Cerebellar nuclear complex (tissue), 1 donor: ENCODE measurements at regions not wholly inside any gene's neighbourhood (a gene's known extent, or its start where the extent isn't known, plus 50 kb on each side); places are given as distances from the start of the nearest gene placed in this dataset.
A peak's percentile ranks its signal among the peaks of the same experiment; 100 is the strongest.
"Not testable (repeated sequence)": the region's sequence is repeated elsewhere in the genome, so short reads cannot be mapped to it uniquely, and the experiment has no call there.

Experiments used
- DNase-seq, 2 experiments: peaks; one replicate each; lab custom pipeline; 2025; lab: John Stamatoyannopoulos, UW

DNA sequence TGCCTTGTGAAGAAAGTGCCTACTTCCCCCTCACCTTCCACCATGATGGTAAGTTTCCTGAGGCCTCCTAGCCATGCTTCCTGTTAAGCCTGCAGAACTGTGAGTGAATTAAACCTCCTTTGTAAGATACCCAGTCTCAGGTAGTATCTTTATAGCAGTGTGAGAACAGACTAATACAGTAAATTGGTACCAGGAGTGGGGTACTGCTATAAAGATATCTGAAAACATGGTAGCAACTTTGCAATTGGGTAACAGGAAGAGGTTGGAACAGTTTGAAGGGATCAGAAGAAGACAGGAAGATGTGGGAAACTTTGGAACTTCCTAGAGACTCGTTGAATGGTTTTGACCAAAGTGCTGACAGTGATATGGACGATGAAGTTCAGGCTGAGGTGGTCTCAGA is 550.3 kb upstream of the ADAMTS5 start:
- DNase-seq, result not testable (repeated sequence)

DNA sequence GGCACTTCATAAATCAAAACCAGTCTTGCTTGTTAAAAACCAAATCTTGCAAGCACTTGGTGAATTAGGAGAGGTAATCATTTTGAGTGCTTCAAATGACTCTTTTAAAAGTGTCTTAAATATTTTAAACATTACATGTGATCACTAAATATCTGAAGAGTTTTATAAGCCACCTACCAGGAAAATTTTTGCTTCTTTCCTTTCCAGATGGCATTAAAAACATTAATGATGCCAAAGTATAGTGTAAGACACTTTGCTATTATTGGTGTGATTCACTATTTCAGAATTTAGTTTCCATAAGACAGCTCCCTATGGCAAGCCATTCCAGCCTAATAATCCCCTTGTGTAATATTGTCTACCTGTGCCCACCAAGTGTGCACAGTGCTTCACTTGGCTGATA is 548.8 kb upstream of the ADAMTS5 start:
- DNase-seq, result no peak

DNA sequence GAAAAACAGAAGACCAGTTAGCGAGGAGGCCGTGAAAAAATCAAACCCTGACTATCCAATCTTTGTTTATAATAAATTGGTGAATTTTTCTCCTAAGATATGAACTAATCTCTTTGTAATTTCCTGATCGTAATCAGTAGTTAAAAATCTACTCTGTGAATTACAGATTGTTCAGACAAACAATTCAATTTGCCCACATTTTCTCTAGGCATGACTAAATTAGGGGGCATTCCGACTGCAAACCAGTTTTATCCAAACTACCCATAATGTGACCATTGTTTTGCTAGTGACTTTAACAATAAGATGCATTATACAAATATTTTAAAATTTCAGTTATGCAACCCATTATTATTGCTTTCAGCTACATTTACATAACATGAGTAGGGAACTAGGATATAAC is 546.9 kb upstream of the ADAMTS5 start:
- no peak for DNase-seq

DNA sequence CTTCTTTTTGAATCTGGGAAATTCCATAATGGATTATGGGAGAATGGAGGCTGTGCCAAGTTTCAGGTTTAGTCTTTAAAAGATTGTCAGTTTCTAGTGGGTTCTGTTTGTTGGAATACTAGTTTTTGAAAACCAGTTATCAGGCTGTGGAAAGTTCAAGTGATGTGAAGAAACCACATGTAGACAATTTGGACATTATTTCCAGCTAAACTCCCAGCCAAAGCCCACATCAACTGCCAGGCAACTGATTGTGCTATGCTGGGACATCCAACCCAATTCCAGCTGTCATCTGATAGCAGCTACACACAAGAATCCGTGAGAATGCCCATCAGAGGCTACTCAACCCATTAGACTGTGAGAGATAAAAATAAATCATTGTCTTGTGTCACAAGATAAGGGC is 546.1 kb upstream of the ADAMTS5 start:
- DNase-seq, result no peak

DNA sequence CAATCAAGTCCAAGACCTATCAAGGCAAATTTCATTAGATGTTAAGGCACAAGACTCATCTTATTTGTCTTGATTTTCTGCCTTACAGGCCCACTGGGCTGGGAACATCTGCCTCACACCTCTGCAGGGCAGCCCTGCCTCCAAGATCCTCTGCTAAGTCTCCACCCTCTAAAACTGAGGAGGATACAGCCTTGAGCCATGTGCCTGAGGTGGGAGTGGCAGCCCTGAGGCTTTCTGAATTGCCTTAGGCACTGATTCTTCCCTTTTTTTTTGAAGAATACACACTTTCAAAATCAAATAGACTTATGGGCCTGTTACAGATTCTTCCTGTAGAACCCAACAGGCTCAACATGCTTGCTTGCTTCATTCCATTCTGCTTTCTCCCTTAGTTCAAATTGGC is 544.3 kb upstream of the ADAMTS5 start:
- no peak for DNase-seq

DNA sequence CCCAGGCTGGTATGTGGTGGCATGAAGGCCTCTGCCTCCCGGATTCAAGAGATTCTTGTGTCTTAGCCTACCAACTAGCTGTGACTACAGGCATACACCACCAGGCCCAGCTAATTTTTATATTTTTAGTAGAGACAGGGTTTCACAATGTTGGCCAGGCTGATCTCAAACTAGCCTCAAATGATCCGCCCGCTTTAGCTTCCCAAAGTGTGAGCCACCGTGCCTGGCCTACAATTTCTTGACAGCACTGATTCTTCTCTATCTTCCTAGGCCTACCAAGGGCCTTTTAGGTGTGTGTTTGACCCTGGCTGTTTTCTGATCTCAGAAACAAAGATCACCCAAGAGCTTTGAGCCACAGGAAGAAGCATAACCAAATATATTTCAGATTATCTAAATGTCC is 540.8 kb upstream of the ADAMTS5 start:
- no peak for DNase-seq

DNA sequence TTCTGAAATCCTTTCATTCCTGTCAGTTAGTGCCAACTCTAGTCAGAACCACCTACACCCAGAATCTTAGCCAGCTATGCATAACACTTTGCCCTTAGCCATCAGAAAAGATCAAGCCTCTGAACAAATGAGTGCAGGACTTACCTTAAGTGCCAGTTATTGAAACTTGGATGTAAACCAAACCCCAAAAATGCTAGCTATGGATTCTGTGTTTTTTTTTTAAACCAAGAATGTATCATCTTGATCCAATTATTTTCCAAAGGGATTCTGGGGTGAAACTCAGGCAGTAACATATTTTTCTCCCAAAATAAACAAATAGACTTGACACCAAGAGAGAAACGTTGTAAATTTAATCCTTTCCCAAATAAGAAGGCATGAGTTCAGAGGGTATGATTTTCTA is 538.6 kb upstream of the ADAMTS5 start:
- DNase-seq, result no peak

DNA sequence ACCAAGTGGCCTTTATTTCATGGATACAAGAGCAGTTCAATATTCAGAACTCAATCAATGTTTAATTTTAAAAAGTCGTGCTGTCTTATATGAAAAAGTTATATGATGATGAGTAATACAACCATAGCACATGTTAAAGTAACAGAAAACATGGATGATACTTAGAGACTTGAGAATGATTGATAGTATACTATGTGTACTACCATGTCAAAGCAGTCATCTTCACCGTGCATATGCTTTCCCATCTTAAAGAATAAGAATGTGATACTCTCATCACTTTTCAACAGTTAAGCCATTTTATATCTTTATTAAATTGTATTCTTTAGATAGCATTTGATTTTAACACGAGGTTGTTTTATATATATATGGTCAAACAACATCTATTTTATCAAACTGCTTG is 535.9 kb upstream of the ADAMTS5 start:
- DNase-seq, result no peak

DNA sequence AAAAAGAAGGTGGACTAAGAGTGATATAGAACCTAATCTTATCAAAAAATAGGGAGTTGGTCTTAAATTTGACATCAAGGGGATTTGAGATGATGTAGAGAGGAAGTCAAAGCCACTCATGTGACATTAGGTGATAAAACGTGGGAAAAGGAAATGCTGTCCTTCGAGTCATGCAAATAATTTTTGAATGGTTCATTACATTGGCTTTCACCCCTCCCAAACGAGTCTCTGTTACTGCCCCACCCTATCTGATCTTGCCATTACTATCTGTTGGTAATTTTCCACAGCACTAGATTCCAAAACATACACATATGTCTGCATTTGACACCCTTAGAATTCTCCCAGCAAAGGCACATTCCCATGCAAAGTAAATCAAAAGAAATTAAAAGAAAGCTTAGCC is 531.1 kb upstream of the ADAMTS5 start:
- DNase-seq, result no peak

DNA sequence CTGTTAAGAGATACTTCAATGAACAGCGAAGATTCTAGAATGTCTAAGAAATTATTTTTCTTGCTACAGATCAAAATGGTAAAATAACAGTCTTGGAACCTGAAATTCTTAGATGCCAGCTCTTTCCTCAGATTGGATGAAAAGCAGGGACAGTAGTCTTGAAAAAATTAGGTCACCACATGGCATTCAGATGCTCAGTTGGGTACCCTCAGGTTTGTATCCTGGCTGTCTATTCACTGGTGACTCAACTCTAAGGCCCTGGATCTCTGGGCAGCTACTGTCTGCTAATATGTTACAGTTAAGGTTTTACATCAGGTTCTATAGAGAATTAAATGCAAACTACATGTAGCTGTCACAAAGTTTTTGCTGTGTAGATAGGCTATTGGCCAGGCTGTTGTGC is 528.9 kb upstream of the ADAMTS5 start:
- DNase-seq, result peak; percentile 3 to 4

DNA sequence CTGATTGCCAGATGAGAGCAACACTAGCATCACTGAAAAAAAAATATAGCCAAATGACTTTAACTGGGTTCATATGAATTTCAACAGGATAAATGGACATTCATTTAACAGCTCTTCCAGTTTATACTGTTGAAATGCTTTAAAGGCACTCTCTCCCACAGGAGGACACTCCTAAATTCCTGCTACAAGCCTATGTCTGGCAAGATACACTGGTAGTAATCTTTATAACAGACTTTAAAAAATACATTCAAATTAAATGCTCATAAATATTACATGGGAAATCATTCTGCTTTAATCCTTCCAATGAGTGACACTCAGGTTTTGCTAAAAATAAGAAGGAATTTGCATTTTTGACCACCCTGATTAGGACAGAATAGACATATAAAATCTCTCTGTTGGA is 526.7 kb upstream of the ADAMTS5 start:
- no peak for DNase-seq

DNA sequence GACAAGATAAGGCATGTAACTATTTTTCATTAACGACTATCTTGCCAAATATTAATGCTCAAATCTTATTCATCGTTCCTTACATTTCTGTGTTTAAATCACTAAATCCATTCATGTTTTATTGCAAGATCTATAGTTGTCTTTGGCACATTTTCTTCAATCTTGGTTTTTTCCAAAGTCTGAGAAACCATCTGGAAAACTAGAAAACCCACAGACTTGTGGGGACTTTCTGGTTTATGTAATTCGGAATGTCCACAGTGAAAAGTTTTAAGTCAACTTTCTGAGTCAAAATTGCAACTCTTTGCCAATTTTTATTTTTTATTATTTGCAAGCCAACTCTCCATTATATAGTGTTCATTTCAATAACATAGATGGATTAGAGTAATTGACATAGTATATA is 520.8 kb upstream of the ADAMTS5 start:
- no peak for DNase-seq

DNA sequence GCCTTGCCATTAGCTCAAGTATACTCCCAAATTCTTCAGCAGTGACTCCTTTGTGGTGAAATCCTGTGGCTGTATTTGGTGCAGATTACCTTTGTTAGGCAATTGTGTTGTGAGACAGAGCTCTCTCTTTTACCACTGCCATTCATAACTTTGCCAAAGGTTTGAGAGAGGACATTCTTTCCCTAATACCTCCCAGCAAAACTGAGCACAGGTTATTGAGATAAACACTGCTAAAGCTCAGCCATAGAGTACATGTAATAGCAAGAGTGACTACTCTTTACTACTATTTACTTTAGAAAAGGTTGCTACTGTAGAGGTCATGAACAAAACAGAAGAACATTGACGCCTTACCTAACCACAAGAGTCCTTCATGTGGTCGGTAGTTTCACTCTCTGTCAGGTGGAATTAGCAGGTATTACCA is 514.0 kb upstream of the ADAMTS5 start:
- no peak for DNase-seq

DNA sequence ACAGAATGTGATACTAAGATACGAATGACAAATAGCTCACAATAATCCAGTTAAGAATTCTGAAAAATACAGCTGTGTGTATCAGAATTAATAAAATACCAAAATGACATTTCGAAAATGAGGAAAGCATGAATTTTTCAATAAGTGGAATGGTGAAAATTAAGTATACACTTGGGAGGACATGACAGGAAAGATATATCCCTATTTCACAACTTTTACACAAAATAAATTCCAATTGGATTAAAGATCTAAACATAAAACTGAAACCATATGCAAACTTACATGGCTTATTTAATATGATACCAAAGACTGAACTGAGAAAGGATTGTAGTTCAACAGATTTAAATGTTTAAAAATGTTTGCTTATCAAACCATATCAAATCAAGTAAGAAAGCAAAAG is 510.4 kb upstream of the ADAMTS5 start:
- no peak for DNase-seq

DNA sequence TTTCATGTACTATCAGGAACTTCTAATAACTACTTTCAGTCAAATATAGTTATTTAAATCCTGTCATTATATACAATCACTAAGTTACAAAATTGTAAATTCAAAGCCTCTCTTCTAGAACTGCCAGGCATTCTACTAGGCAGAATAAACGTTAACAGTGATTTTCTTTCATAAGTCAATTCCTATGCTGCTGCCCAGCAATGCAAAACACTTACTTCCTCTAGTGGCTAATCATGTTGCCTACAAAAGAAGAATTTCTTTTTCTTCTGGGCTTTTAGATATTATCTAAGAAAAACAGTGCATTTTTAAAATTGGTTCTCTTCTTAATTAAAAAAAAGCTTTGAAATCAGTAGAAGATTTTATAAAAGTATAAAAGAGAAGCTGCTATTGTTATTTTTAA is 509.8 kb upstream of the ADAMTS5 start:
- no peak for DNase-seq

DNA sequence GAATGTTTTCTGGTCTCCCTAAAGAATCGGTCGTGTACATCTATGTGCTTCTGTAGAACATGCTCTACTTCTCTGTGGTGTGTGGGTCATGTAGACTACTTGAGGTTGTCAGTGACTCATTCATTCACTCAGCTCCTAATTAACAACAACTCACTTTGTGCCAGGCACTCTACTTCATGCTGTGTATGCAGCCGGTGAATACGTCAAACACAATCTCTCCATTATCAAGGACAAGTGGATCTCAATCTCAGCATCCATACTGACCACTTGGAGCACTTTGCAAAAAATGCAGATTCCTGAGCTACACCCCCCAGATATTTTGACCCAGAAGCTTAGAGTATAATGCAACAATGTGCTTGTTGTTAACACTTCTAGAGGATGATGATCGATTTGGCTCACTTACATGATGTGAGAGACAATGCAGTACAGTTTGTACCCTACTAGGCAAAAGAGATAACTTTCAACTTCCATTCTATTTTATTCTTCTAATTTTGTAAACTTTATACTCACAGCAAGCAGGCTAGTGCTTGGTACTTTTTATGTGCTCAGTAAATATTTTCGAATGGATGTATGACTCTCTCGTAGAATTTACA is 508.6 kb upstream of the ADAMTS5 start:
- no peak for DNase-seq

DNA sequence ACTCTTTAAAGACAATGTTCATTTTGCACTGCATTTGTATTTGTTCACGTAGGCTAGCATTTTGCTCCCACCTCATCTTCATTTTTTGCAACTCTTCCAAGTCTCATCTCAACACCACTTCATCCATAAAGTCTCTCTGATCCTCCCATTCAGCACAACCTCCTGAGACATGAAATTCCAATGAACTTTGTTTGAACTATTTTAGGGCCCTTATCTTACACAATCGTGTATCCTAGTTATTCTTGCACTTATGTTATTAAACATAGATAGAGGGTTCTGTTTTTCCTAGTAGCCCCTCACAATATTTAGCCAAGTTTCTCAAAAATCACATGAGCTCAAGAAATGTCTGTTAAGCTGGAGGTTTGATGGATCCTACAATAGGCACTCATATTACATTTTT is 500.5 kb upstream of the ADAMTS5 start:
- DNase-seq, result no peak

DNA sequence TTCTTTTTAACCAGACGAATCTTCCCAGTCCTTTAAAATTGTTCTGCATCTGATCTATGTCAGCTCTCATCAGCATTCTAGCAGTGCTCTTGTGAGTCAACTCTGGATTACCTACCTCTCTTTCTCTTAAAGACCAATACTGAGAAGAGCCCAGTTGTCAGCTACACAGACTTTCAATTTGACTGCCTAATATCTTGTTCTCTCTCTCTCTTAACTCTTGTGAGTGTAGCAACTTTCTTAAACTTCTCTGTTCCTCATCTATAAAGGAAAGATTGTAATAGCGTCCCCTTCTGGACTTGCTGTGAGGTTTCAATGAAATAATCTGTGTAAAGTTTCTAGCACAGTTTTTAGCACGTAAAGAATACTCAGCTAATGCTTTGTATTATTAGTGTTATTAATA is 499.3 kb upstream of the ADAMTS5 start:
- no peak for DNase-seq

DNA sequence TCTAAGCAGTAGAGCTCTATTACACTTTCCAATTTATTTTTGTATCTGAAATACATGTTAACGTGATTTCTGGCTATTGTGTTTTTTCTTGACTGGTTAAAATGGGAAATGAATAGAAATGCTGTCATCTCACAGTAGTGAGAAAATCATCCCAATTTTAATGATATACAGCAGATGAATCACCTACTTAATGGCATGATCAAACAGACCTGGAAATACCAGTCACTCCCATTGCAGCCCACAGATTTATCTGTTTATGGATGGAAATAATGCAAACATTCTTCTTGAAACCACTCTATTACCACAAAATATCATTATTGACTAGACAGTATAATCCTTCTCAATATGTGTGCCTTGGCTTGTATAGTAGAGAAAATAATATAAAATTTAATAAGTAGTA is 497.8 kb upstream of the ADAMTS5 start:
- DNase-seq, result no peak

DNA sequence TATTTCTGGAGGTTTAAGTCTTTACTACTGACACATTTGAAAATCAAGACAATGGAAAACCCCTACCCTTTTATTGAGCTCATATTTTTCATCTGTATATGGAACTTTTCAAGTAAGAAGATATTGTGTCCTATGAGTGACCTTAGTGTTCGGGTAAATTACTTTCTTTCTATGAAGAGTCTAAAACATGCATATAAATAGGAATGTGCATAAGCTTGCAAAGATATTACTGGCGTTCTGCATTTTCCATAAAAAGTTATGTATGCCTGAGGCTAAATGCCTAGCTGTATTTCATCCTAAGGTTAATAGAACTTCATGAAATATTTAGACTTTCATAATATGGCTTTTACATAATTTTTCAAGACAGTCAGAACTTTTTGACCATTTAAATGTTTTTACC is 495.8 kb upstream of the ADAMTS5 start:
- DNase-seq, result no peak

DNA sequence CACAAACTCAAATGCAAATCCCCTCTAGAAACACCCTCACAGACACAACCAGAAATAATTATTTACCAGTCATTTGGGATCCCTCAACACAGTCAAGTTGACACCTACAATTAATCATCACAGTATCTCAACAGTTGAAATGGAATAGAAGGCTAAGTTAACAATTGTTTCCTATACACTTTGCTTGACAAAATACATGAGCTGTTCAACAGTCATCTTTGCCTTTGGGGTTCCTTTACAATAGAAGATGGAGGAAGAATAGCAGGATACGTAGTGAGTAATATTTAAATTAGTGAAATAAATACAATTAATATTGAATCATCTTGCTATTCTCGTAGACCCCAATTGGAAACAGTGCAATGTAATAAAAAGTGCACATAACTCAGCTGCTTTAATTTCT is 487.3 kb upstream of the ADAMTS5 start:
- no peak for DNase-seq

DNA sequence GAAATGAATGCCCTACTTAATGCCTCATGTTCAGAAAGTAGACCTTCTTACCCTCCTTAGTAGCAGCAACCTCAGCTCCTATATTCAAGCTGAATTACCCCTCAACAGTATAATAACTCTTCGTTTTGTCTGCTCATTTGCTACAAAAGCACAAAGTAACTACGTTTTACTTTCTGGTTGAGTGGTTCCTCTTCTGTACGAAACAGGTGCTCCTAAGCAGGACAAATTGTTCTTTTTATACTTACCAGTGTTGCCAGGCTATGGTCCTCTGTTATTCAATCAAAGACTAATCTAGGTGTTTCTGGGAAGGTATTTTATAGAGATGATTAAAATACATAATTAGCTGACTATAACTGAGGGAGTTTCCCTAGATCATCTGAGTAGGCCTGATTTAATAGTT is 484.2 kb upstream of the ADAMTS5 start:
- no peak for DNase-seq

DNA sequence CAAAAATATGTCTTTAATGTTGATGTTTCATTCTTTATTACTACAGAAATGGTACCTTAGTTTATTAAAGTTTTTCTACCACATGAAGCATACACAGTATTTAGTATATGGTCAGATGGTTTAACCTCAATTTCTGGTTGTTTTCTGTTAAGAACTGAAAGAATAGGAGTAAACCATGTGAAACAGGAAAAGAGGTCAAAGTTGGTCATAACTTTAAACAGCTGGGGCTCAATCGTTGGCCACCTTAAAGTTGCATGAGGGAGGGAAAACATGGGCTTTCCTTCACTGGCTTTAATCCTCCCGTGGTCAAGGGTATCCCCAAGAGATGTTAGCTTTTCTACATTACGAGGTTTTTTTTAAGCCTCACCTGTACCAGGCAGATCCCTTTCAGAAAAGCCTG is 483.3 kb upstream of the ADAMTS5 start:
- no peak for DNase-seq

DNA sequence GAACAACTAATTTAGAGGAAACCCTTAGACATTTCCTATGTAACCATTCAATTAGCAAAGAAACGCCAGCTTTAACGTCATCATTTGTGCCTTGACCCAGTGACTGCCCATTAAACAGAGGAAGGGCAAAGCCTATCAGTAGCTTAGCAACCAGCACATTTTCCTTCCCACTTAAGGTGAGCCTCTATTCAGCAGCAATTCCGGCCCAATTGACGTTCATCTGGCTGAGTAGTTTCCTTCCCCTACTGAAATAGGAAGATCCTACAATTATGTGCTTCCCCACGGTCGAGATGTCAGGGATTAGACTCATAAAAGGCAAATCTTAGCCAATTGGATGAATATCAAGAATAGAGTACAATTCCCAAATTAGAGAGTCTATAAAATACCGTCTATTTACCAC is 482.1 kb upstream of the ADAMTS5 start:
- no peak for DNase-seq

DNA sequence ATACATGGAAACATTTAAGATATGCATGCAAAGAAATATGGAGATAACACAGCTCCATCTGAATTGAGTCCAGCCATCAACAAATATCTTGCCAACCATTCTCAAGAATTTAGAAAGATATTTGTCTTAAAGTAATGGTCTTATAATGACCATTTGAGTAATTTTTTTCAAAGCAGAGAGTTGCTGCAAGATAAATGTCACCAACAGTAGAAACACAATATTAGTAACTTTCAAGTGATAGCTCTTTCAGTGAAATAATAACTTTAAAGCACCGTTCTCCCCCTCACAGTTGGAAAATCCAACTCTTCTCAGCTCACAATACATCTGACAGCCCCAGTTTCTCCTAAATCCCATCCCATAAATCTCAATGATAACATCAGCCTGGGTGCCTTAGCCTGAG is 481.0 kb upstream of the ADAMTS5 start:
- DNase-seq, result no peak
